Ectodermal cell (in vitro differentiated cells): ENCODE measurements at regions not wholly inside any gene's neighbourhood (a gene's known extent, or its start where the extent isn't known, plus 50 kb on each side); places are given as distances from the start of the nearest gene placed in this dataset.
A peak's percentile ranks its signal among the peaks of the same experiment; 100 is the strongest.

Experiments used
- H3K27ac ChIP-seq: 2 replicates; pipeline ENCODE4 v1.7.0; 2013; ENCODE audit warnings: mild to moderate bottlenecking, low read depth, low read length; ENCODE audit not compliant: insufficient read depth, poor library complexity, severe bottlenecking
- H3K27me3 ChIP-seq: 2 replicates; pipeline ENCODE4 v1.7.0; 2013; ENCODE audit warnings: mild to moderate bottlenecking, low read length; ENCODE audit not compliant: insufficient read depth, control insufficient read depth, poor library complexity, severe bottlenecking
- H3K36me3 ChIP-seq: one replicate; pipeline ENCODE4 v1.7.0; 2013; ENCODE audit warnings: low read length; ENCODE audit not compliant: control insufficient read depth, insufficient read depth
- H3K4me1 ChIP-seq: one replicate; pipeline ENCODE4 v1.7.0; 2013; ENCODE audit warnings: low read length; ENCODE audit not compliant: control insufficient read depth, insufficient read depth
- H3K4me3 ChIP-seq: 2 replicates; pipeline ENCODE4 v1.7.0; 2013; ENCODE audit warnings: low read depth, low read length, control low read depth; ENCODE audit not compliant: insufficient read depth
- H3K9me3 ChIP-seq: 2 replicates; pipeline ENCODE4 v1.7.0; 2013; ENCODE audit warnings: mild to moderate bottlenecking, low read length, moderate library complexity; ENCODE audit not compliant: control insufficient read depth
- WGBS, 2 experiments: methylation state at CpG; one replicate each; pipeline ENCODE4 v1.1.7; 2013; ENCODE audit warnings: missing lambda C conversion rate in 2 of 2; 5-methylcytosine and 5-hydroxymethylcytosine counted together

GRCh38 chr1:68322096-68322495 is 89.8 kb upstream of the WLS start:
- WGBS, 2 experiments = 92 to 95% methylated on average over 4 of the region's 4 CpGs
- Histone ChIP-seq H3K9me3 (no peaks in the 10 kb centered on the region), H3K36me3 (no peaks in the 10 kb centered on the region), H3K4me1 (peaks cover 16% of the 10 kb centered on the region), H3K27ac (no peak overlapping the region), H3K4me3 (no peak overlapping the region), H3K27me3 (no peaks in the 10 kb centered on the region)

- Histone ChIP-seq H3K4me1 (peaks cover 16% of the 10 kb centered on the region), H3K36me3 (no peaks in the 10 kb centered on the region), H3K9me3 (no peaks in the 10 kb centered on the region), H3K4me3 (no peak overlapping the region), H3K27ac (no peak overlapping the region), H3K27me3 (no peaks in the 10 kb centered on the region)
- WGBS, 2 experiments = 22 to 34% methylated on average over 6 of the region's 6 CpGs
Observed at GRCh38 chr1:68321084-68321685, 88.9 kb upstream of the WLS start.

GRCh38 chr1:68320349-68320748 is 88.0 kb upstream of the WLS start:
- no peaks in the 10 kb centered on the region for H3K27me3 ChIP-seq
- peak overlapping the region; percentile 55 for H3K27ac ChIP-seq
- no peak overlapping the region for H3K4me3 ChIP-seq
- no peaks in the 10 kb centered on the region for H3K36me3 ChIP-seq
- no peaks in the 10 kb centered on the region for H3K9me3 ChIP-seq
- H3K4me1 ChIP-seq = peaks cover 16% of the 10 kb centered on the region
- WGBS, 2 experiments = 63 to 77% methylated on average over 3 to 4 of the region's 4 CpGs

- Histone ChIP-seq H3K27me3 (no peaks in the 10 kb centered on the region), H3K4me3 (no peak overlapping the region), H3K4me1 (peaks cover 16% of the 10 kb centered on the region), H3K36me3 (no peaks in the 10 kb centered on the region), H3K9me3 (no peaks in the 10 kb centered on the region), H3K27ac (peak overlapping the region; percentile 55)
- WGBS, 2 experiments = 32 to 33% methylated on average over 5 of the region's 5 CpGs
Observed at GRCh38 chr1:68319907-68320306, 87.6 kb upstream of the WLS start.

- no peaks in the 10 kb centered on the region for H3K27me3 ChIP-seq
- no peaks in the 10 kb centered on the region for H3K9me3 ChIP-seq
- no peak overlapping the region for H3K4me3 ChIP-seq
- no peak overlapping the region for H3K27ac ChIP-seq
- H3K4me1 ChIP-seq = peaks cover 29% of the 10 kb centered on the region
- no peaks in the 10 kb centered on the region for H3K36me3 ChIP-seq
- 90 to 100% methylated on average over 2 of the region's 2 CpGs for whole genome bisulfite sequencing, 2 experiments
Observed at GRCh38 chr1:68317543-68317942, 85.2 kb upstream of the WLS start.

GRCh38 chr1:68314151-68314780 is 81.9 kb upstream of the WLS start:
- H3K4me1 ChIP-seq = peaks cover 14% of the 10 kb centered on the region
- H3K9me3 ChIP-seq = no peaks in the 10 kb centered on the region
- peak overlapping the region; percentile 33 for H3K27ac ChIP-seq
- no peaks in the 10 kb centered on the region for H3K36me3 ChIP-seq
- no peaks in the 10 kb centered on the region for H3K27me3 ChIP-seq
- WGBS, 2 experiments = 59 to 64% methylated on average over 1 to 3 of the region's 3 CpGs
- no peak overlapping the region for H3K4me3 ChIP-seq

GRCh38 chr1:68313735-68314134 is 81.4 kb upstream of the WLS start:
- Histone ChIP-seq H3K4me1 (peaks cover 14% of the 10 kb centered on the region), H3K4me3 (no peak overlapping the region), H3K27ac (peak overlapping the region; percentile 33), H3K9me3 (no peaks in the 10 kb centered on the region), H3K36me3 (no peaks in the 10 kb centered on the region), H3K27me3 (no peaks in the 10 kb centered on the region)
- 55 to 82% methylated on average over 1 to 2 of the region's 4 CpGs for WGBS, 2 experiments

GRCh38 chr1:68308034-68308433 is 75.7 kb upstream of the WLS start:
- Histone ChIP-seq H3K4me1 (peaks cover 13% of the 10 kb centered on the region), H3K9me3 (no peaks in the 10 kb centered on the region), H3K27me3 (no peaks in the 10 kb centered on the region), H3K4me3 (no peak overlapping the region), H3K27ac (peak overlapping the region; percentile 33), H3K36me3 (no peaks in the 10 kb centered on the region)
- WGBS, 2 experiments = 86 to 95% methylated on average over 1 of the region's 1 CpG

- H3K4me3 ChIP-seq = no peak overlapping the region
- H3K9me3 ChIP-seq = no peaks in the 10 kb centered on the region
- WGBS, 2 experiments = 78 to 80% methylated on average over 3 of the region's 3 CpGs
- no peaks in the 10 kb centered on the region for H3K27me3 ChIP-seq
- H3K4me1 ChIP-seq = peaks cover 13% of the 10 kb centered on the region
- no peaks in the 10 kb centered on the region for H3K36me3 ChIP-seq
- no peak overlapping the region for H3K27ac ChIP-seq
Observed at GRCh38 chr1:68307378-68307787, 75.1 kb upstream of the WLS start.

GRCh38 chr1:68301471-68302001 is 69.2 kb upstream of the WLS start:
- 91 to 93% methylated on average over 2 of the region's 2 CpGs for WGBS, 2 experiments
- no peak overlapping the region for H3K27ac ChIP-seq
- H3K27me3 ChIP-seq = no peaks in the 10 kb centered on the region
- H3K36me3 ChIP-seq = no peaks in the 10 kb centered on the region
- H3K4me3 ChIP-seq = no peak overlapping the region
- no peaks in the 10 kb centered on the region for H3K9me3 ChIP-seq
- peaks cover 18% of the 10 kb centered on the region for H3K4me1 ChIP-seq
